Neural cell (in vitro differentiated cells): ENCODE measurements at regions not wholly inside any gene's neighbourhood (a gene's known extent, or its start where the extent isn't known, plus 50 kb on each side); places are given as distances from the start of the nearest gene placed in this dataset.

ENCODE experiments used
- H2AFZ ChIP-seq: fragments of 200-600, 300-800 bp; sonication (generic), shearing (Covaris generic); 2 replicates; pipeline ENCODE4 v1.6.0; 2014; ENCODE audit warnings: low read depth, mild to moderate bottlenecking, antibody characterized with exemption, low read length, moderate library complexity
- H3F3A ChIP-seq: fragments of 200-600 bp; shearing (Covaris generic); 2 replicates; pipeline ENCODE4 v1.6.1; 2016; ENCODE audit warnings: mild to moderate bottlenecking, moderate library complexity, mixed read lengths, antibody characterized with exemption, low read length; ENCODE audit not compliant: insufficient read depth, poor library complexity, severe bottlenecking
- H3K27ac ChIP-seq: fragments of 200-600, 300-800 bp; sonication (generic), shearing (Covaris generic); 2 replicates; pipeline ENCODE4 v1.5.1; 2014; ENCODE audit warnings: mild to moderate bottlenecking, low read length, moderate library complexity
- H3K27me3 ChIP-seq: fragments of 300-800, 200-600 bp; sonication (generic), shearing (Covaris generic); 2 replicates; pipeline ENCODE4 v1.6.0; 2014; ENCODE audit warnings: mild to moderate bottlenecking, low read depth, low read length, moderate library complexity; ENCODE audit not compliant: insufficient read depth
- H3K36me3 ChIP-seq: fragments of 300-800, 200-600 bp; sonication (generic), shearing (Covaris generic); 2 replicates; pipeline ENCODE4 v1.5.1; 2014; ENCODE audit warnings: mild to moderate bottlenecking, antibody characterized with exemption, low read length, moderate library complexity; ENCODE audit not compliant: insufficient read depth
- H3K4me2 ChIP-seq: fragments of 300-800, 200-600 bp; sonication (generic), shearing (Covaris generic); 2 replicates; pipeline ENCODE4 v1.6.0; 2014; ENCODE audit warnings: mild to moderate bottlenecking, low read length
- H3K4me3 ChIP-seq: fragments of 300-800, 200-600 bp; sonication (generic), shearing (Covaris generic); 2 replicates; pipeline ENCODE4 v1.5.1; 2014; ENCODE audit warnings: mild to moderate bottlenecking, low read length, moderate library complexity
- H3K79me2 ChIP-seq: fragments of 200-600 bp; shearing (Covaris generic); replicated peaks from 2 replicates; pipeline ENCODE4 v1.6.0; 2014; ENCODE audit warnings: mild to moderate bottlenecking, low read length, moderate library complexity; ENCODE audit not compliant: insufficient read depth
- H3K9ac ChIP-seq: fragments of 300-800, 200-600 bp; sonication (generic), shearing (Covaris generic); 2 replicates; pipeline ENCODE4 v1.6.1; 2016; ENCODE audit warnings: mild to moderate bottlenecking, low read length, mixed read lengths
- H3K9me2 ChIP-seq: fragments of 200-600 bp; shearing (Covaris generic); 2 replicates; pipeline ENCODE4 v1.6.1; 2016; ENCODE audit warnings: mild to moderate bottlenecking, low read length, mixed read lengths; ENCODE audit not compliant: insufficient read depth
- H3K9me3 ChIP-seq: fragments of 200-600, 300-800 bp; sonication (generic), shearing (Covaris generic); 2 replicates; pipeline ENCODE4 v1.6.1; 2016; ENCODE audit warnings: mild to moderate bottlenecking, mixed run types, low read length, moderate library complexity, mixed read lengths
- H4K20me1 ChIP-seq: fragments of 200-600 bp; shearing (Covaris generic); 2 replicates; pipeline ENCODE4 v1.6.1; 2016; ENCODE audit warnings: mild to moderate bottlenecking, mixed run types; ENCODE audit not compliant: insufficient read depth
- EP300 ChIP-seq: fragments of 450-650 bp; conservative IDR thresholded peaks from 2 replicates; pipeline ENCODE4 v1.6.1; 2014; ENCODE audit warnings: antibody characterized with exemption, mild to moderate bottlenecking, moderate library complexity; ENCODE audit not compliant: poor library complexity, severe bottlenecking
- EZH2 ChIP-seq: fragments of 200-600, 300-800 bp; shearing (Covaris generic), sonication (generic); IDR thresholded peaks from 2 replicates; pipeline ENCODE4 v1.6.1; 2014; ENCODE audit warnings: antibody characterized with exemption, low read length, borderline replicate concordance, mild to moderate bottlenecking; ENCODE audit not compliant: insufficient read depth, poor library complexity, severe bottlenecking
- MXI1 ChIP-seq: fragments of 450-650 bp; conservative IDR thresholded peaks from 2 replicates; pipeline ENCODE4 v1.6.1; 2014; ENCODE audit warnings: antibody characterized with exemption, mild to moderate bottlenecking; ENCODE audit not compliant: poor library complexity, severe bottlenecking
- POLR2AphosphoS5 ChIP-seq: IDR thresholded peaks from 2 replicates; pipeline ENCODE4 v1.6.1; 2012
- RAD21 ChIP-seq: fragments of 450-650 bp; conservative IDR thresholded peaks from 2 replicates; pipeline ENCODE4 v1.6.1; 2014; ENCODE audit warnings: antibody characterized with exemption, mild to moderate bottlenecking, moderate library complexity
- SMC3 ChIP-seq: fragments of 450-650 bp; conservative IDR thresholded peaks from 2 replicates; pipeline ENCODE4 v1.6.1; 2014; ENCODE audit warnings: antibody characterized with exemption, mild to moderate bottlenecking, moderate library complexity; ENCODE audit not compliant: poor library complexity
- TAF1 ChIP-seq: IDR thresholded peaks from 2 replicates; pipeline ENCODE4 v1.6.1; 2012; ENCODE audit warnings: low read depth
- TF ChIP-seq, protein P1 (sequence below): IDR thresholded peaks from 2 replicates; pipeline ENCODE4 v1.6.1; 2012; ENCODE audit warnings: borderline replicate concordance
- TF ChIP-seq, protein P2 (sequence below): fragments of 450-650 bp; IDR thresholded peaks from 2 replicates; pipeline ENCODE4 v1.5.1; 2014; ENCODE audit warnings: antibody characterized with exemption, mild to moderate bottlenecking, moderate library complexity; ENCODE audit not compliant: poor library complexity, severe bottlenecking

DNA sequence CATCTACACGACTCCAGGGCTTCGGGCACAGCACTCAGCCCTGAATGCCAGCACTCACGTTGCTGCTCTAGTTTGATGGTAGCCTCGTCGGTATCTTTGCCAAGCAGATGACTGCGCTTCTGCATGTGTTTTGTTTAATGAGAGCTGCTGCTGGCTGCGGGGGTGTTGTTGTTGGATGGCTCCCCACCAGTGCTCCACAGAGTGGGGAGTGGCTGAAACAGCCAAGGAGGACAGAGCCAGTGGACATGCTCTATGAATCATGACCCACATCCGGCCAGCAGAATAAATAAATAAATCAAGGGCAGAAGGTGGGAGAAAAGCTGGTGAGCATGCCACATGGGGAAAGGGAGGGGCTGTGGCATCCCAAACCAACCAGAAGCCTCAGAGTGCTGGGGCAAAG, 131.2 kb upstream of the SOX11 start:
- no peak overlapping the region for H3K9ac ChIP-seq
- H3K9me3 ChIP-seq, result no peaks in the 10 kb centered on the region
- H3K4me3 ChIP-seq, result no peak overlapping the region
- no peaks in the 10 kb centered on the region for H3F3A ChIP-seq
- H3K27ac ChIP-seq, result no peak overlapping the region
- H3K9me2 ChIP-seq, result no peaks in the 10 kb centered on the region
- no peak overlapping the region for H3K4me2 ChIP-seq
- H3K27me3 ChIP-seq, result no peaks in the 10 kb centered on the region
- no peaks in the 10 kb centered on the region for H3K36me3 ChIP-seq
- H2AFZ ChIP-seq, result no peak overlapping the region
- no peaks in the 10 kb centered on the region for H3K79me2 ChIP-seq
- no peaks in the 10 kb centered on the region for H4K20me1 ChIP-seq
- no peak for TF ChIP-seq POLR2AphosphoS5
- TF ChIP-seq, protein P1, sequence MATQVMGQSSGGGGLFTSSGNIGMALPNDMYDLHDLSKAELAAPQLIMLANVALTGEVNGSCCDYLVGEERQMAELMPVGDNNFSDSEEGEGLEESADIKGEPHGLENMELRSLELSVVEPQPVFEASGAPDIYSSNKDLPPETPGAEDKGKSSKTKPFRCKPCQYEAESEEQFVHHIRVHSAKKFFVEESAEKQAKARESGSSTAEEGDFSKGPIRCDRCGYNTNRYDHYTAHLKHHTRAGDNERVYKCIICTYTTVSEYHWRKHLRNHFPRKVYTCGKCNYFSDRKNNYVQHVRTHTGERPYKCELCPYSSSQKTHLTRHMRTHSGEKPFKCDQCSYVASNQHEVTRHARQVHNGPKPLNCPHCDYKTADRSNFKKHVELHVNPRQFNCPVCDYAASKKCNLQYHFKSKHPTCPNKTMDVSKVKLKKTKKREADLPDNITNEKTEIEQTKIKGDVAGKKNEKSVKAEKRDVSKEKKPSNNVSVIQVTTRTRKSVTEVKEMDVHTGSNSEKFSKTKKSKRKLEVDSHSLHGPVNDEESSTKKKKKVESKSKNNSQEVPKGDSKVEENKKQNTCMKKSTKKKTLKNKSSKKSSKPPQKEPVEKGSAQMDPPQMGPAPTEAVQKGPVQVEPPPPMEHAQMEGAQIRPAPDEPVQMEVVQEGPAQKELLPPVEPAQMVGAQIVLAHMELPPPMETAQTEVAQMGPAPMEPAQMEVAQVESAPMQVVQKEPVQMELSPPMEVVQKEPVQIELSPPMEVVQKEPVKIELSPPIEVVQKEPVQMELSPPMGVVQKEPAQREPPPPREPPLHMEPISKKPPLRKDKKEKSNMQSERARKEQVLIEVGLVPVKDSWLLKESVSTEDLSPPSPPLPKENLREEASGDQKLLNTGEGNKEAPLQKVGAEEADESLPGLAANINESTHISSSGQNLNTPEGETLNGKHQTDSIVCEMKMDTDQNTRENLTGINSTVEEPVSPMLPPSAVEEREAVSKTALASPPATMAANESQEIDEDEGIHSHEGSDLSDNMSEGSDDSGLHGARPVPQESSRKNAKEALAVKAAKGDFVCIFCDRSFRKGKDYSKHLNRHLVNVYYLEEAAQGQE, result no peak
- TF ChIP-seq SMC3, result no peak
- no peak for TF ChIP-seq RAD21
- no peak for TF ChIP-seq TAF1
- TF ChIP-seq EP300, result no peak
- TF ChIP-seq MXI1, result no peak
- TF ChIP-seq, protein P2, sequence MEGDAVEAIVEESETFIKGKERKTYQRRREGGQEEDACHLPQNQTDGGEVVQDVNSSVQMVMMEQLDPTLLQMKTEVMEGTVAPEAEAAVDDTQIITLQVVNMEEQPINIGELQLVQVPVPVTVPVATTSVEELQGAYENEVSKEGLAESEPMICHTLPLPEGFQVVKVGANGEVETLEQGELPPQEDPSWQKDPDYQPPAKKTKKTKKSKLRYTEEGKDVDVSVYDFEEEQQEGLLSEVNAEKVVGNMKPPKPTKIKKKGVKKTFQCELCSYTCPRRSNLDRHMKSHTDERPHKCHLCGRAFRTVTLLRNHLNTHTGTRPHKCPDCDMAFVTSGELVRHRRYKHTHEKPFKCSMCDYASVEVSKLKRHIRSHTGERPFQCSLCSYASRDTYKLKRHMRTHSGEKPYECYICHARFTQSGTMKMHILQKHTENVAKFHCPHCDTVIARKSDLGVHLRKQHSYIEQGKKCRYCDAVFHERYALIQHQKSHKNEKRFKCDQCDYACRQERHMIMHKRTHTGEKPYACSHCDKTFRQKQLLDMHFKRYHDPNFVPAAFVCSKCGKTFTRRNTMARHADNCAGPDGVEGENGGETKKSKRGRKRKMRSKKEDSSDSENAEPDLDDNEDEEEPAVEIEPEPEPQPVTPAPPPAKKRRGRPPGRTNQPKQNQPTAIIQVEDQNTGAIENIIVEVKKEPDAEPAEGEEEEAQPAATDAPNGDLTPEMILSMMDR, result no peak
- no peak for TF ChIP-seq EZH2

DNA sequence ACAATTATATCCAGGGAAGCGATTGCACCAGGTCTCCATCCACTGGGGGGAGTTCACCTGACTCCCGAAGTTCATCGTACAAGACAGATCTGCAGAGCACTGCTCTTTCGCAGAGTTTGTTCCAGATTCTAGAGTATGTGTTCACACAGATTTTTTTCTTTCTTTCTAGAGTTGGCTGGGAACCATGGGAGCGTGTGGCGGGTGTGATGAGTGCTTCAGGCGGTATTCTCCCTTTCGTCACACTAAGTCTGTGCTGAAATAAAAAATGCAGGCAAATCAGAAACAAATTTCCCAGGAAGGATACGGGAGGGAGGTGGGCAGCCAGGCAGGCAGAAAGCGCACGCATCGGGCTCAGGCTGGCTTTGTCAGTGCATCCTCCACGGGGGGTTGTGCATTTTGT, 129.8 kb upstream of the SOX11 start:
- H3K36me3 ChIP-seq, result no peaks in the 10 kb centered on the region
- no peaks in the 10 kb centered on the region for H3K9me2 ChIP-seq
- H3K79me2 ChIP-seq, result no peaks in the 10 kb centered on the region
- H3F3A ChIP-seq, result no peaks in the 10 kb centered on the region
- H3K9me3 ChIP-seq, result no peaks in the 10 kb centered on the region
- H4K20me1 ChIP-seq, result no peaks in the 10 kb centered on the region
- H2AFZ ChIP-seq, result no peak overlapping the region
- H3K4me3 ChIP-seq, result no peak overlapping the region
- H3K27me3 ChIP-seq, result no peaks in the 10 kb centered on the region
- no peak for TF ChIP-seq RAD21
- TF ChIP-seq POLR2AphosphoS5, result no peak
- TF ChIP-seq, protein P2, result no peak
- no peak overlapping the region for H3K4me2 ChIP-seq
- no peak overlapping the region for H3K9ac ChIP-seq
- no peak overlapping the region for H3K27ac ChIP-seq
